K562 (cell line): ENCODE measurements at regions not wholly inside any gene's neighbourhood (a gene's known extent, or its start where the extent isn't known, plus 50 kb on each side); places are given as distances from the start of the nearest gene placed in this dataset.

Source experiments
- ATAC-seq: fragments of 200-7000 bp; cut with Tn5 transposase; 3 replicates; pipeline ENCODE4 v1.9.1; 2020; ENCODE audit warnings: moderate library complexity
- BruUV-seq: library from RNA; stranded (reverse); fragments of 400-500 nt; replicated peaks from 2 replicates; lab custom pipeline; 2021; lab: Mats Ljungman, UMichigan
- CTCF ChIA-PET: fragments of 300-600 bp; formaldehyde crosslinking; extraction: SDS; loops from one replicate; lab custom pipeline; 2021; ENCODE audit warnings: low intra/inter-chr PET ratio; lab: Yijun Ruan, JAX
- POLR2A ChIA-PET: fragments of 300-600, 350-650 bp; sonication (Branson Sonifier 250); formaldehyde crosslinking; extraction: SDS; loops from one replicate; lab custom pipeline; 2021; ENCODE audit warnings: antibody characterized with exemption, inconsistent platforms; lab: Yijun Ruan, JAX
- DNase-seq, 4 experiments: peaks; one replicate each; pipeline versions ENCODE4 v3.0.0 to v3.0.0-alpha.2; 2011 to 2018; ENCODE audit warnings: low spot score in 3 of 4, mixed read lengths in 3 of 4; ENCODE audit errors: extremely low read depth in 1 of 4
- FAIRE-seq: peaks from 2 replicates; lab custom pipeline; 2011; peaks lifted over from hg19 to GRCh38; lab: Jason Lieb, UNC
- H2AFZ ChIP-seq: 2 replicates; pipeline ENCODE4 v1.6.0; 2011; ENCODE audit warnings: low read depth, low read length, control low read depth, inconsistent platforms
- H3K27ac ChIP-seq: fragments of 200-600 bp; 3 replicates; pipeline ENCODE4 v1.8.0; 2011; ENCODE audit warnings: low read depth, mild to moderate bottlenecking, control low read depth, inconsistent platforms, low read length, moderate library complexity, mixed read lengths; ENCODE audit errors: extremely low read depth
- H3K27me3 ChIP-seq, 2 experiments: fragments of 300-600 bp in 1 of 2; 2 replicates in 1 of 2; 3 replicates in 1 of 2; pipeline versions ENCODE4 v1.6.0 to v1.8.0; 2011; ENCODE audit warnings: inconsistent platforms in 2 of 2, low read length in 2 of 2, mild to moderate bottlenecking in 1 of 2, mixed read lengths in 1 of 2, moderate library complexity in 1 of 2; ENCODE audit not compliant: control insufficient read depth in 2 of 2, insufficient read depth in 2 of 2
- H3K36me3 ChIP-seq: fragments of 300-600 bp; 3 replicates; pipeline ENCODE4 v1.8.0; 2011; ENCODE audit warnings: mild to moderate bottlenecking, low read length, inconsistent platforms; ENCODE audit not compliant: control insufficient read depth, insufficient read depth
- H3K4me1 ChIP-seq, 2 experiments: fragments of 200-600 bp in 1 of 2; replicated peaks in 1 of 2; 2 replicates in 1 of 2; 3 replicates in 1 of 2; pipeline versions ENCODE4 v1.5.1 to v1.8.0; 2011; ENCODE audit warnings: inconsistent platforms in 2 of 2, low read length in 2 of 2, mild to moderate bottlenecking in 1 of 2, mixed read lengths in 1 of 2, moderate library complexity in 1 of 2; ENCODE audit not compliant: control insufficient read depth in 2 of 2, insufficient read depth in 2 of 2
- H3K4me2 ChIP-seq: 2 replicates; pipeline ENCODE4 v1.6.1; 2011; ENCODE audit warnings: low read length, control low read depth, inconsistent platforms, mixed read lengths; ENCODE audit not compliant: insufficient read depth
- H3K4me3 ChIP-seq: fragments of 200-600 bp; sonication (generic), shearing (Covaris generic); 2 replicates; pipeline ENCODE4 v1.5.1; 2016; ENCODE audit warnings: control low read depth, inconsistent platforms
- H3K79me2 ChIP-seq: fragments of 200-600 bp; 3 replicates; pipeline ENCODE4 v1.8.0; 2011; ENCODE audit warnings: low read length, inconsistent platforms; ENCODE audit not compliant: control insufficient read depth, insufficient read depth
- H3K9ac ChIP-seq, 2 experiments: 2 replicates each; pipeline versions ENCODE4 v1.6.0 to v1.6.1; 2011; ENCODE audit warnings: low read depth in 2 of 2, low read length in 2 of 2, control low read depth in 1 of 2, inconsistent platforms in 1 of 2, mild to moderate bottlenecking in 1 of 2, mixed read lengths in 1 of 2; ENCODE audit not compliant: insufficient read depth in 1 of 2
- H3K9me1 ChIP-seq: one replicate; pipeline ENCODE4 v1.6.0; 2011; ENCODE audit warnings: inconsistent platforms, mild to moderate bottlenecking, low read length, moderate library complexity; ENCODE audit not compliant: control insufficient read depth, insufficient read depth
- H3K9me3 ChIP-seq: replicated peaks from 2 replicates; pipeline ENCODE4 v1.5.1; 2011; ENCODE audit warnings: low read depth, low read length, inconsistent platforms; ENCODE audit not compliant: control insufficient read depth, insufficient read depth
- H4K20me1 ChIP-seq: replicated peaks from 2 replicates; pipeline ENCODE4 v1.6.1; 2011; ENCODE audit warnings: low read length, inconsistent platforms, mixed read lengths; ENCODE audit not compliant: control insufficient read depth, insufficient read depth
- ATF2 ChIP-seq: sonication (generic); formaldehyde crosslinking; IDR thresholded peaks from 2 replicates; pipeline ENCODE4 v1.8.1; 2022; ENCODE audit warnings: missing genetic modification reagents
- GABPB2 ChIP-seq: fragments of 250-450 bp; sonication (Bioruptor Pico); conservative IDR thresholded peaks from 2 replicates; pipeline ENCODE4 v1.5.1; 2021; ENCODE audit warnings: mild to moderate bottlenecking
- HDAC8 ChIP-seq: fragments of 450-650 bp; IDR thresholded peaks from 2 replicates; pipeline ENCODE4 v1.6.1; 2016; ENCODE audit warnings: mild to moderate bottlenecking, missing genetic modification characterization, moderate library complexity, missing compliant biosample characterization
- MBD1 ChIP-seq: fragments of 250-450 bp; sonication (Bioruptor Pico); IDR thresholded peaks from 2 replicates; pipeline ENCODE4 v1.8.0; 2022; ENCODE audit warnings: inconsistent platforms
- SAFB2 ChIP-seq: fragments of 200-400 bp; formaldehyde crosslinking; IDR thresholded peaks from 2 replicates; pipeline ENCODE4 v1.6.1; 2018; ENCODE audit warnings: borderline replicate concordance, low read length, low read depth, moderate library complexity; ENCODE audit not compliant: severe bottlenecking
- TBP ChIP-seq: optimal IDR thresholded peaks from 2 replicates; pipeline ENCODE3; 2011; ENCODE audit warnings: low read depth, low read length, improper control_type of control experiment
- ZNF165 ChIP-seq: fragments of 250-450 bp; sonication (Bioruptor Pico); IDR thresholded peaks from 2 replicates; pipeline ENCODE4 v1.4.0; 2020; ENCODE audit warnings: borderline replicate concordance
- ZNF224 ChIP-seq: sonication (generic); formaldehyde crosslinking; IDR thresholded peaks from 2 replicates; pipeline ENCODE4 v1.8.0; 2022; ENCODE audit warnings: mild to moderate bottlenecking, missing genetic modification reagents
- ZNF592 ChIP-seq: fragments of 450-650 bp; IDR thresholded peaks from 2 replicates; pipeline ENCODE4 v1.6.1; 2017; ENCODE audit warnings: antibody characterized with exemption, mild to moderate bottlenecking
- ZNF778 ChIP-seq: fragments of 450-650 bp; formaldehyde crosslinking; IDR thresholded peaks from 2 replicates; pipeline ENCODE4 v1.4.0; 2020; ENCODE audit warnings: mild to moderate bottlenecking, moderate library complexity
- in situ Hi-C: fragments of 300-500 bp; cut with MboI; formaldehyde crosslinking; loops from 4 replicates; pipeline ENCODE4 v1.15.0; 2018; ENCODE audit warnings: inconsistent platforms, mixed read lengths
- intact Hi-C: fragments of 100-400 bp; cut with micrococcal nuclease; formaldehyde crosslinking; loops from 2 replicates; pipeline ENCODE4 v1.14.2; 2022
- TF ChIP-seq, protein P1 (sequence below): fragments of 250-450 bp; sonication (Bioruptor Pico); IDR thresholded peaks from 2 replicates; pipeline ENCODE4 v1.9.0; 2021; ENCODE audit warnings: mild to moderate bottlenecking

DNA sequence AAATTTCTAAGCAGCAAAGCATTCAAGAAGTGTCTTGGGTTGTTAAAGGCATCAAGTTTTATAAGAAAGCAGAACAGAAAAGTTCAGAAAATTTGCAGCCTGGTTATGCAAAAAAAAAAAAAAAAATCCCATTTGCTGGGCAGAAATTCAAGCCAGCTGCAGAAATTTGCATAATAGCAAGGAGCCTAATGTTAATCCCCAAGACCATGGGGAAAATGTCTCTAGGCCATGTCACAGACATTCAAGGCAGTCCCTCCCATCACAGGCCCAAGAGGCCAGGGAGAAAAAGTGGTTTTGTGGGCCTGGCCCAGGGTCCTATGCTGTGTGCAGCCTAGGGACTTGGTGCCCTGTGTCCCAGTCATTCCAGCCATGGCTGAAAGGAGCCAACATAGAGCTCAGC lies 269.0 kb upstream of the SLC39A10 start:
- no peak for FAIRE-seq
- Histone ChIP-seq H3K4me3 (no peak overlapping the region), H3K9me1 (no peaks in the 10 kb centered on the region), H2AFZ (no peak overlapping the region), H3K4me2 (no peak overlapping the region), H3K4me1 (no peaks in the 10 kb centered on the region; a peak in 1 of 5 replicates), H3K36me3 (no peaks in the 10 kb centered on the region), H3K9ac (no peak overlapping the region), H3K27ac (no peak overlapping the region), H4K20me1 (no peaks in the 10 kb centered on the region), H3K79me2 (no peaks in the 10 kb centered on the region), H3K27me3 (no peaks in the 10 kb centered on the region), H3K9me3 (no peaks in the 10 kb centered on the region)
- CTCF ChIA-PET: no interaction called here
- DNase-seq: no peak
- in situ Hi-C loops (no loop called here), intact Hi-C loops (no loop called here)
- ATAC-seq: no peak
- POLR2A ChIA-PET: no interaction called here
- BruUV-seq: no TSS peak
- TF ChIP-seq ZNF592 (no peak), MBD1 (CRISPR knock-in tag) (no peak), ZNF224 (CRISPR knock-in tag) (no peak), TBP (no peak), SAFB2 (no peak), ATF2 (CRISPR knock-in tag) (no peak), GABPB2 (CRISPR knock-in tag) (no peak), HDAC8 (tag) (no peak), ZNF778 (no peak), ZNF165 (no peak)
- TF ChIP-seq, protein P1, sequence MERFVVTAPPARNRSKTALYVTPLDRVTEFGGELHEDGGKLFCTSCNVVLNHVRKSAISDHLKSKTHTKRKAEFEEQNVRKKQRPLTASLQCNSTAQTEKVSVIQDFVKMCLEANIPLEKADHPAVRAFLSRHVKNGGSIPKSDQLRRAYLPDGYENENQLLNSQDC: no peak
